ENCODE measurements at regions not wholly inside any gene's neighbourhood (a gene's known extent, or its start where the extent isn't known, plus 50 kb on each side); places are given as distances from the start of the nearest gene placed in this dataset.

- no peak overlapping the region for H3K4me3 ChIP-seq (replicated peaks in 1 of 2; ENCODE audit: low read depth in 1 of 2, low read length in 2 of 2)
- ChIA-PET POLR2A (no interaction called here), CTCF (no interaction called here), RAD21 (ENCODE audit: low non-redundant PET in 1 of 2, low total read pairs in 2 of 2, uncharacterized antibody in 2 of 2, unreplicated experiment in 2 of 2) (no interaction called here)
- no peaks in the 10 kb centered on the region for H3K9me2 ChIP-seq (ENCODE audit: insufficient read depth)
- no peaks in the 10 kb centered on the region for H3K9me3 ChIP-seq (ENCODE audit: control insufficient read depth in 1 of 2, insufficient read depth in 1 of 2, low read depth in 1 of 2, low read length in 2 of 2)
- no peak overlapping the region for H3K9ac ChIP-seq (ENCODE audit: low read length)
- BruUV-seq (replicated peaks), result no TSS peak
- H4K20me1 ChIP-seq (ENCODE audit: insufficient read depth), result no peaks in the 10 kb centered on the region
- no peaks in the 10 kb centered on the region for H3K4me1 ChIP-seq (ENCODE audit: control insufficient read depth in 1 of 2, insufficient read depth in 2 of 2, low read length in 2 of 2)
- no peak overlapping the region for H3K27ac ChIP-seq (ENCODE audit: low read depth, low read length)
- no peak overlapping the region for H3K4me2 ChIP-seq (ENCODE audit: low read length)
- no peaks in the 10 kb centered on the region for H3K36me3 ChIP-seq (ENCODE audit: control insufficient read depth in 1 of 2, insufficient read depth in 2 of 2, low read length in 2 of 2)
- H2AFZ ChIP-seq (ENCODE audit: low read depth, low read length, poor library complexity, severe bottlenecking), result no peak overlapping the region
- no peaks in the 10 kb centered on the region for H3K79me2 ChIP-seq (ENCODE audit: insufficient read depth, low read length)
- H3K27me3 ChIP-seq (ENCODE audit: insufficient read depth, low read length), result peaks cover 61% of the 10 kb centered on the region
- DNase-seq (ENCODE audit: low read depth, low spot score), result no peak
- ATAC-seq, result no peak
- intact Hi-C loops (cut with micrococcal nuclease), result no loop called here
- TF ChIP-seq EZH2 (IDR thresholded peaks at IDR 0.05) (no peak), ATF3 (IDR thresholded peaks at IDR 0.05) (no peak), CEBPB (IDR thresholded peaks at IDR 0.05; ENCODE audit: low read depth) (no peak), RAD21 (IDR thresholded peaks at IDR 0.05; ENCODE audit: low read depth) (no peak), MAX (IDR thresholded peaks at IDR 0.05) (no peak), POLR2AphosphoS5 (IDR thresholded peaks at IDR 0.05; ENCODE audit: low read depth, low read length) (no peak), ZFX (IDR thresholded peaks at IDR 0.05) (no peak), SIN3A (IDR thresholded peaks at IDR 0.05; ENCODE audit: low read depth) (no peak), TCF7L2 (IDR thresholded peaks at IDR 0.05; ENCODE audit: borderline replicate concordance, extremely low read depth, insufficient read depth, insufficient read length) (no peak), CBX3 (IDR thresholded peaks at IDR 0.05; ENCODE audit: low read depth) (no peak)
These were observed 183.6 kb upstream of the LRFN2 start for GRCh38 chr6:40770794-40771193.

DNA sequence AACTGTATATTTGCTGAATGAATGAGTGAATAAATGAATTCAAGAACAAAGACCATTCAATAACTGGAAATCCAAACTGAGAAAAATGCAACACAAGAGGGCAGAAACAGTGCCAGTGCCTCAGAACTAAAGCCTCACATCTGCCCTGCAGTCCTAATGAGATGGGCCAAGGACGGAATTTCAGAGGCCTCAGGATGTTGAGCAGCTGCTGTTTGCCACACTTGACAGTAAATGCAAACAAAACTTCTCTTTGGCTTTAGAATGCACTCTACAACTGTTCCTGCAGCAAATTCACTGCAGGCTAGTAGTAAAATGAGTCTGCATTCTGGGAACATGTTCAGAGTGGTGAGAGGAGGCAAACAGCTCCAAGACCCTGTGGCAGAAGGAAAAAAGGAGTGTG is 177.6 kb upstream of the LRFN2 start:
- H3K9ac ChIP-seq (ENCODE audit: low read length), result no peak overlapping the region
- ATAC-seq (no peak), DNase-seq (ENCODE audit: low read depth, low spot score) (no peak)
- H2AFZ ChIP-seq (ENCODE audit: low read depth, low read length, poor library complexity, severe bottlenecking), result no peak overlapping the region
- peaks cover 23% of the 10 kb centered on the region for H3K27me3 ChIP-seq (ENCODE audit: insufficient read depth, low read length)
- no peak overlapping the region for H3K4me2 ChIP-seq (ENCODE audit: low read length)
- H3K9me2 ChIP-seq (ENCODE audit: insufficient read depth), result no peaks in the 10 kb centered on the region
- POLR2A ChIA-PET, result no interaction called here
- intact Hi-C loops (cut with micrococcal nuclease), result no loop called here
- H3K79me2 ChIP-seq (ENCODE audit: insufficient read depth, low read length), result no peaks in the 10 kb centered on the region
- H3K27ac ChIP-seq (ENCODE audit: low read depth, low read length), result no peak overlapping the region
- H3K9me3 ChIP-seq (ENCODE audit: control insufficient read depth in 1 of 2, insufficient read depth in 1 of 2, low read depth in 1 of 2, low read length in 2 of 2), result no peaks in the 10 kb centered on the region
- CTCF ChIA-PET, result no interaction called here
- no TSS peak for BruUV-seq (replicated peaks)
- no peaks in the 10 kb centered on the region for H4K20me1 ChIP-seq (ENCODE audit: insufficient read depth)
- RAD21 ChIA-PET (ENCODE audit: low non-redundant PET in 1 of 2, low total read pairs in 2 of 2, uncharacterized antibody in 2 of 2, unreplicated experiment in 2 of 2), result no interaction called here
- TF ChIP-seq CTCF (IDR thresholded peaks at IDR 0.05 in 2 of 3, conservative IDR thresholded peaks at IDR 0.05 in 1 of 3; ENCODE audit: borderline replicate concordance in 1 of 3, insufficient read depth in 1 of 3, low read depth in 2 of 3, low read length in 2 of 3) (no peak), SIN3A (IDR thresholded peaks at IDR 0.05; ENCODE audit: low read depth) (no peak), POLR2AphosphoS5 (IDR thresholded peaks at IDR 0.05; ENCODE audit: low read depth, low read length) (no peak)
- H3K4me1 ChIP-seq (ENCODE audit: control insufficient read depth in 1 of 2, insufficient read depth in 2 of 2, low read length in 2 of 2), result no peaks in the 10 kb centered on the region
- H3K36me3 ChIP-seq (ENCODE audit: control insufficient read depth in 1 of 2, insufficient read depth in 2 of 2, low read length in 2 of 2), result no peaks in the 10 kb centered on the region
- H3K4me3 ChIP-seq (replicated peaks in 1 of 2; ENCODE audit: low read depth in 1 of 2, low read length in 2 of 2), result no peak overlapping the region

Data from HCT116 (cell line).